CD14-positive monocyte (primary cell): ENCODE measurements at regions not wholly inside any gene's neighbourhood (a gene's known extent, or its start where the extent isn't known, plus 50 kb on each side); places are given as distances from the start of the nearest gene placed in this dataset.

Experiments used
- DNase-seq, 3 donors: peaks; one replicate each; pipeline ENCODE4 v3.0.0-alpha.2; 2011 to 2022
- H2AFZ ChIP-seq: 2 replicates; pipeline ENCODE4 v1.6.0; 2012; ENCODE audit warnings: mild to moderate bottlenecking, low read depth, low read length, inconsistent platforms; ENCODE audit not compliant: insufficient read depth, poor library complexity, severe bottlenecking
- H3K27ac ChIP-seq, 2 donors: 1 replicate in 1 of 2; 2 replicates in 1 of 2; pipeline ENCODE4 v1.5.1; 2012 to 2013; ENCODE audit warnings: low read length in 2 of 2, control low read depth in 1 of 2, inconsistent platforms in 1 of 2, low read depth in 1 of 2, mild to moderate bottlenecking in 1 of 2
- H3K27me3 ChIP-seq, 2 donors: one replicate each; pipeline versions ENCODE4 v1.6.0 to v1.6.1; 2011 to 2013; ENCODE audit warnings: low read length in 2 of 2; ENCODE audit not compliant: control insufficient read depth in 2 of 2, insufficient read depth in 2 of 2
- H3K36me3 ChIP-seq, 2 donors: replicated peaks in 1 of 2; 1 replicate in 1 of 2; 2 replicates in 1 of 2; pipeline versions ENCODE4 v1.5.1 to v1.6.1; 2012 to 2013; ENCODE audit warnings: low read length in 2 of 2, control low read depth in 1 of 2, inconsistent platforms in 1 of 2, mild to moderate bottlenecking in 1 of 2; ENCODE audit not compliant: insufficient read depth in 2 of 2, control insufficient read depth in 1 of 2
- H3K4me1 ChIP-seq, 2 donors: 1 replicate in 1 of 2; 2 replicates in 1 of 2; pipeline versions ENCODE4 v1.5.1 to v1.6.1; 2012 to 2013; ENCODE audit warnings: low read length in 2 of 2, control low read depth in 1 of 2, inconsistent platforms in 1 of 2, mild to moderate bottlenecking in 1 of 2, moderate library complexity in 1 of 2; ENCODE audit not compliant: insufficient read depth in 2 of 2, control insufficient read depth in 1 of 2
- H3K4me2 ChIP-seq: replicated peaks from 2 replicates; pipeline ENCODE3; 2012; ENCODE audit warnings: low read length, moderate library complexity, mild to moderate bottlenecking; ENCODE audit not compliant: poor library complexity, severe bottlenecking; ENCODE audit errors: extremely low read depth
- H3K4me3 ChIP-seq, 3 experiments: fragments of 200-600 bp in 1 of 3; sonication (generic) in 1 of 3; replicated peaks in 1 of 3; 1 replicate in 2 of 3; 2 replicates in 1 of 3; pipeline ENCODE4 v1.5.1; 2011 to 2013; ENCODE audit warnings: low read length in 3 of 3, mild to moderate bottlenecking in 3 of 3, control low read depth in 2 of 3, low read depth in 2 of 3, inconsistent platforms in 1 of 3, moderate library complexity in 1 of 3
- H3K79me2 ChIP-seq: 2 replicates; pipeline ENCODE4 v1.6.0; 2012; ENCODE audit warnings: mild to moderate bottlenecking, control low read depth, inconsistent platforms, low read length, moderate library complexity; ENCODE audit not compliant: insufficient read depth
- H3K9ac ChIP-seq: 2 replicates; pipeline ENCODE4 v1.6.0; 2017; ENCODE audit warnings: low read length, mild to moderate bottlenecking; ENCODE audit not compliant: insufficient read depth, poor library complexity, severe bottlenecking
- H3K9me3 ChIP-seq, 2 donors: replicated peaks in 1 of 2; 1 replicate in 1 of 2; 2 replicates in 1 of 2; pipeline versions ENCODE4 v1.5.1 to v1.6.1; 2012 to 2013; ENCODE audit warnings: low read length in 2 of 2, control low read depth in 1 of 2; ENCODE audit not compliant: control insufficient read depth in 1 of 2, insufficient read depth in 1 of 2
- H4K20me1 ChIP-seq: 2 replicates; pipeline ENCODE4 v1.6.0; 2012; ENCODE audit warnings: mild to moderate bottlenecking, low read length, control low read depth, moderate library complexity; ENCODE audit not compliant: insufficient read depth
- H3K27ac Mint-ChIP-seq, 7 donors: one replicate each; pipeline ENCODE4 v1.8.0; 2020; ENCODE audit warnings: mild to moderate bottlenecking in 7 of 7, mixed read lengths in 7 of 7, moderate library complexity in 6 of 7, inconsistent platforms in 2 of 7
- H3K27me3 Mint-ChIP-seq, 3 donors: one replicate each; pipeline ENCODE4 v1.8.0; 2021 to 2022; ENCODE audit warnings: low read depth in 3 of 3, mild to moderate bottlenecking in 3 of 3, mixed read lengths in 3 of 3, moderate library complexity in 3 of 3, inconsistent platforms in 1 of 3
- H3K36me3 Mint-ChIP-seq, 2 donors: one replicate each; pipeline ENCODE4 v1.8.0; 2020; ENCODE audit warnings: mixed read lengths in 2 of 2, inconsistent platforms in 1 of 2, mild to moderate bottlenecking in 1 of 2
- H3K4me1 Mint-ChIP-seq: one replicate; pipeline ENCODE4 v1.8.0; 2020; ENCODE audit warnings: mild to moderate bottlenecking, mixed read lengths
- H3K4me3 Mint-ChIP-seq, 2 donors: one replicate each; pipeline ENCODE4 v1.8.0; 2020; ENCODE audit warnings: mild to moderate bottlenecking in 2 of 2, mixed read lengths in 2 of 2, moderate library complexity in 1 of 2
- H3K9me3 Mint-ChIP-seq, 7 donors: one replicate each; pipeline ENCODE4 v1.8.0; 2020 to 2022; ENCODE audit warnings: mixed read lengths in 7 of 7, mild to moderate bottlenecking in 6 of 7, moderate library complexity in 6 of 7, inconsistent platforms in 2 of 7
- CTCF ChIP-seq: fragments of 200-600 bp; IDR thresholded peaks from one replicate; pipeline ENCODE4 v1.8.0; 2022; ENCODE audit warnings: antibody characterized with exemption, mild to moderate bottlenecking
- WGBS: methylation state at CpG from one replicate; pipeline ENCODE4 v1.1.5; 2013; ENCODE audit warnings: missing lambda C conversion rate; ENCODE audit not compliant: insufficient coverage; 5-methylcytosine and 5-hydroxymethylcytosine counted together
- intact Hi-C, 2 donors: fragments of 100-400 bp; cut with micrococcal nuclease; formaldehyde crosslinking; loops; one replicate each; pipeline versions ENCODE4 v1.15.0 to v1.15.1; 2023

- no peak overlapping the region for H3K4me3 Mint-ChIP-seq
- Histone ChIP-seq H3K4me1 (no peaks in the 10 kb centered on the region), H3K27ac (no peak overlapping the region), H2AFZ (no peak overlapping the region), H3K9ac (no peak overlapping the region), H3K4me3 (no peak overlapping the region), H3K79me2 (no peaks in the 10 kb centered on the region), H3K4me2 (no peak overlapping the region), H3K36me3 (no peaks in the 10 kb centered on the region), H3K9me3 (no peaks in the 10 kb centered on the region), H4K20me1 (no peaks in the 10 kb centered on the region), H3K27me3 (no peaks in the 10 kb centered on the region)
- intact Hi-C loops, result no loop called here
- peaks cover 0 to 5% (median 0%) of the 10 kb centered on the region in 7 donors for H3K9me3 Mint-ChIP-seq
- H3K36me3 Mint-ChIP-seq, result no peaks in the 10 kb centered on the region
- 100% methylated on average over 1 of the region's 1 CpG for WGBS
- no peak overlapping the region for H3K27ac Mint-ChIP-seq
- H3K4me1 Mint-ChIP-seq, result no peaks in the 10 kb centered on the region
- no peak for DNase-seq
- no peaks in the 10 kb centered on the region for H3K27me3 Mint-ChIP-seq
- TF ChIP-seq CTCF, result no peak
Observed at GRCh38 chr4:148800336-148800885, 358.2 kb upstream of the NR3C2 start.

- H3K27ac Mint-ChIP-seq, result no peak overlapping the region
- 90% methylated on average over 3 of the region's 7 CpGs for WGBS
- no peaks in the 10 kb centered on the region for H3K36me3 Mint-ChIP-seq
- DNase-seq, result no peak
- Histone ChIP-seq H3K36me3 (no peaks in the 10 kb centered on the region), H3K4me3 (no peak overlapping the region), H3K79me2 (no peaks in the 10 kb centered on the region), H3K4me2 (no peak overlapping the region), H3K27ac (no peak overlapping the region), H4K20me1 (no peaks in the 10 kb centered on the region), H3K9me3 (peaks cover 0 to 2% of the 10 kb centered on the region in 2 donors), H2AFZ (no peak overlapping the region), H3K9ac (no peak overlapping the region), H3K27me3 (no peaks in the 10 kb centered on the region), H3K4me1 (no peaks in the 10 kb centered on the region)
- H3K27me3 Mint-ChIP-seq, result no peaks in the 10 kb centered on the region
- peaks cover 0 to 7% (median 3%) of the 10 kb centered on the region in 7 donors for H3K9me3 Mint-ChIP-seq
- no peak overlapping the region for H3K4me3 Mint-ChIP-seq
- H3K4me1 Mint-ChIP-seq, result no peaks in the 10 kb centered on the region
- no peak for TF ChIP-seq CTCF
- intact Hi-C loops, result no loop called here
Observed at GRCh38 chr4:148795156-148795864, 353.1 kb upstream of the NR3C2 start.
